Fibroblast of skin of abdomen (primary cell): ENCODE measurements at regions not wholly inside any gene's neighbourhood (a gene's known extent, or its start where the extent isn't known, plus 50 kb on each side); places are given as distances from the start of the nearest gene placed in this dataset.
A peak's percentile ranks its signal among the peaks of the same experiment; 100 is the strongest.

ENCODE experiments used
- DNase-seq: peaks from one replicate; pipeline ENCODE4 v3.0.0-alpha.2; 2013

- no peak for DNase-seq
Measured at GRCh38 chr12:58202933-58203718, 261.8 kb downstream of the ATP23 start.

DNA sequence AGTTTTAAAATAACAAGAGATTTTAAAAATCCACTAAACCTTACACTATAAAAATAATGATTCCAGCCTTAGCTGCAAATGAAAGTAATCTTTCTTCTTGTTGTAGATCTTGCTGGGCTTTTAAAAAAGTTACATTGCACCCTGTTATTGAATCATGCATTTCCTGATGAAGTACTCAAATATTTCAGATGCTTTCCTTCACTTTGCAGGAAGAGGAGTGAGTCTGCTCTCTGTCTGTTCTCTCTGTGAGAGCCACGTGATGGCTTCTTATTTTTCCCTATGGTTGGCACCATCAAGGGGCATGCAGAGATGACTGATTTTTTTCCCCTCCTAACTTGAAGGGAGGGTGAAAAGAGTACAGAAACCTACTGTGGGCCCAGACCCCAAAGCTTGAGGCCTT lies 262.7 kb downstream of the ATP23 start:
- peak; percentile 52 for DNase-seq

GRCh38 chr12:58206876-58207275 lies 265.5 kb downstream of the ATP23 start:
- DNase-seq = no peak

GRCh38 chr12:58211211-58211610 lies 269.8 kb downstream of the ATP23 start:
- DNase-seq = no peak

DNA sequence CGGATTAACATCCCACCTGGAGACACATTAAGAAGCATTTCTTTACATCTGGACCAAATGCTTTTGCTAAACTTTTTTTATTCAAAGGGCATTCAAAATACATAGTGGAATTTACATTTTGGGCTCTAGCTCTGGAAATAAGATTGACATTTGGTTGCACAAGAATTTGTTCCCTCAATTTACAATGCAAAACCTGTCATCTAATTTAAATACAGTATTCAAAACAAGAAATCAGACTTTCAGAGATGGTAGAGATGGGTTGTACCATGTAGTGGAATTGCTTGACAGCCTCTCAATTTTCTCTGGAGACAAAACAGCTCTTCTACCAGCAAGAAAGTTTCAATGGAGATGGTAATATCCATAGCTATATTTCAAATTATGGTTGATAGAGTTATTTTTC lies 275.8 kb downstream of the ATP23 start:
- no peak for DNase-seq

GRCh38 chr12:58224536-58225105 lies 283.3 kb downstream of the ATP23 start:
- no peak for DNase-seq

GRCh38 chr12:58225203-58225877 lies 284.0 kb downstream of the ATP23 start:
- no peak for DNase-seq

DNA sequence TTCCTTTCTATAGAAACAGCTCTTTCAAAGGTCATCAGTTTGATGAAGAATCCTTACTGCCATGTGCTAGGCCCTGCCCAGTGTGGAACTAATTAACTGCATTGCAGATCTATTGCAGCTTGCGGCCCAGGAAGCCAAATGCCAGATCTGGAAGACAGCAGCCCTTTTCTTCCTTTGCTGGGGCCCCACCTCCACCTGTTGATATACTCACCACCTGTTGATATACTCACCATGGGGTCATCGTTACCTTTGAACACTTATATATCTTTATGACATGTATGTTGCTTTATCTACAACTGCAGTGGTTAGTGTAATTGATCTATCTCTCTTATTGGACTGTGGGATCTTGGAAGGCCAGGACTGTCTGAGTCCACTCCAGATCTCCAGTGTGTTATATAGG lies 292.5 kb downstream of the ATP23 start:
- no peak for DNase-seq

DNA sequence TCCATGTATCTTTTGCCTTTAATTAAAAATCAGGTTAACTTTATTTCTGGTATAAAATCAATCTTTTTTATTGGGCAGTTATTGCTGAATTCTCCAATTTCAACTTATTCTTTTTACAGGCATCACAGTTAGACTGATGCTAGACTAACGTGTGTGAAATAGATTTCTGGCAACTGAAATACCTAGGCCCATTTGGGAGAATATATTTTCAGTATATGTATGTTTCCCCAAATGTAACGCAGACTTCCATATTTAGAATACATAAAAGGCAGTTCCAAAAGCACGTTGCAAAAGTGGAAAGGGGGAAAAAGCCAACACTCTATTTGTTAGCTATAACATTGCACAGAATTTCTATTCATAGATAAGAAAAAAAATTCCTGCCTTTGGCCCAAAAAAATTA lies 297.0 kb downstream of the ATP23 start:
- no peak for DNase-seq

DNA sequence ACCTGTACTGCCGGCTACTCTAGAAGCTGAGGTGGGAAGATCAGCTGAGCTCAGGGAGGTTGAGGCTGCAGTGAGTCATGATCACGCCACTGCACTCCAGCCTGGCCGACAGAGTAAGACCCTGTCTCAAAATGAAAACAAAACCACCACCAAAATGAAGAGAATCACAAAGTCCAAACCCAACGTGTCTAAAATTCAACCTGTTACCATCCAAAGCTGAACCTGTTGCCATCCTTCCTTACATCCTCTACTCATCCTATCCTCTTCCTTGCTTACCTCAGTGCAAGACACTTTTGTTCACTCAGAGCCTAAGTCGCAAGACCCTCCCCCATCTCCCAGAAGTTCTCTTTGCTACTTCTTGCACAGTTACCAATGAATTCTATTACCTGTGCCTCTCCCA lies 299.7 kb downstream of the ATP23 start:
- DNase-seq = no peak

GRCh38 chr12:58242796-58243630 lies 301.6 kb downstream of the ATP23 start:
- DNase-seq = peak; percentile 22

- DNase-seq = no peak
Measured at GRCh38 chr12:58247633-58248032, 306.3 kb downstream of the ATP23 start.

DNA sequence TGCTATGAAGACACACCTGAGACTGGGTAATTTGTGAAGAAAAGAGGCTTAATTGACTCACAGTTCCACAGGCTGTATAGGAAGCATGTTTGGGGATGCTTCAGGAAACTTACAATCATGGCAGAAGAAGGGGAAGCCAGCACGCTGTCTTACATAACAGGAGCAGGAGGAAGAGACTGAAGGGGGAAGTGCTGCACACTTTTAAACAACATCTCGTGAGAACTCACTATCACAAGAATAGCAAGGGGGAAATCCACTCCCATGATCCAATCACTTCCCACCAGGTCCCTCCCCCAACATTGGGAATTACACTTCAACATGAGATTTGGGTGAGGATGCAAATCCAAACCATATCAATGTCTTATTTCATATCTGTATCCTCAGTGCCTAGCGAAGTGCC lies 307.2 kb downstream of the ATP23 start:
- DNase-seq = no peak

DNA sequence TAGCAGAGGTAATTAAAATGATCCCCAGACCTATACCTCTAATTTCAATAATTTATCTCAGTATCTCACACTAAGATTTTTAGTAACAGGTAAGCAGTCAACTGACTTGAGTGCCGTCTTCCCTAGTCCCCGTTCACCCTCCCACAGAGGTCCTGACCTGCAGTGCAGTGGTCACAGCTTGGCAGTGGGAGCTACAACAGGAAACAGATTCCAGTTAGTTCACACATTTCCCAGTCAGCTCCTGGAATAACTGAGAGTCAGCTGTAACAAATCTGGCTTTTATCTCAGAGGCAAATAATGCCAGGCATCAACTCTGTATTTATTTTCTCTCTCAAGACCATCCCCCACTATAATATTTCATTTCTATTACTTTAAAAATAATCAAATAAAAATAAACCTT lies 308.2 kb downstream of the ATP23 start:
- no peak for DNase-seq

DNA sequence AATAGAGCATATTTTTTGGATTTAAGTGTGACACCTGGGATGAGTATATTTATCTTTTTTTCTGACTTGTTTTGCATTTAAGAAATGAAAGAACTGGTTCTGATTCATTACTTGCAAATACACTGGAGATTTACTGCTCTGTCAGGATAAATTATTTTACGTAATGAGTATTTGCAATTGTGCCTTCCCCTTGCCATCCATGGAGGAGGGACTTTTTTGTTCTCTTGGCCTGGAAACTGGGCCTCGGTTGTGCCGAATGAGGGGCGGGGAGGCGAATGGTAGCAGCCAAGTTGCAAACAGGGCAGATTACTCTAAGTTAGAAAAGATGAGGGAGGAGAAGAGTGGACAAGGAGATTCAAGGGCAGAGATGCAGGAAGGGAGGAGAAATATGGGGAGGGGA lies 308.7 kb downstream of the ATP23 start:
- DNase-seq = no peak

DNA sequence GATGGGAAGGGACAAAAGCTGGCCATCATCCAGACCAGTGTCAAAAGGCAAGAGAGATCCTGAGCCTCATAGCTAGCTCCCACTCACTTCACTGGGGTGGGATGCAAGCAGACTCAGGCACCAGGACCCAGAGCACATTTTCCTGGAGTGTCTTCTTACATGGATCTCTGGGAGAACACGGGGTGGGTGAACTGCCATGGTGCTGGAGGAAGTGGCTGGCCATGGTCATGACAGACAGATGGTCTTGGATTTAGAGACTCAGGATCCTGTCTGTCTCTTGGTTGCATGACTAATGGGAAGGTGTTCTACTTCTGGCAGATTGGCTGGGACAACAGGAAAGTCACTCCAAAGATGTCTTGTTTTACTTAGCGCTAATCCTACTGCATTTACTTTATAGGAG lies 311.5 kb downstream of the ATP23 start:
- no peak for DNase-seq

GRCh38 chr12:58253663-58254062 lies 312.3 kb downstream of the ATP23 start:
- no peak for DNase-seq

- no peak for DNase-seq
Measured at GRCh38 chr12:58254463-58255100, 313.2 kb downstream of the ATP23 start.

GRCh38 chr12:58262796-58263195 lies 321.4 kb downstream of the ATP23 start:
- DNase-seq = no peak

DNA sequence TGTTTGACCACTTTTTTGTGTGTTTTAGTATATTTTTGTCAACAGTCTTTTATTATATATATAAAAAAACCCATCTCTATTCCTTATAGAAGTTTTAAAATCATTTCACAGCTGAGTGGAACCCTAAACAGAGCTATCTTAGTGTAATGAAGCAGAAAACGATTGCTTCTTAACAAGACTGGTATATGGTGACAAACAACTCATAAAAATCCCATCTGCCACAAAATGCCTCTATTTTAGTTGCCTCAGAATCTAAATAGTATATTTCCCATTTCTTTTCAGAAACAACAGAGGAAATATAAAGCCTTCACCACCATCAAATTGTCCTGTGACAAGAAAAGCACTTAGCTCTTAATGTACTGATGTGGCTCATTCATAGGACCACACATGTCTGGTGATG lies 322.4 kb downstream of the ATP23 start:
- no peak for DNase-seq

DNA sequence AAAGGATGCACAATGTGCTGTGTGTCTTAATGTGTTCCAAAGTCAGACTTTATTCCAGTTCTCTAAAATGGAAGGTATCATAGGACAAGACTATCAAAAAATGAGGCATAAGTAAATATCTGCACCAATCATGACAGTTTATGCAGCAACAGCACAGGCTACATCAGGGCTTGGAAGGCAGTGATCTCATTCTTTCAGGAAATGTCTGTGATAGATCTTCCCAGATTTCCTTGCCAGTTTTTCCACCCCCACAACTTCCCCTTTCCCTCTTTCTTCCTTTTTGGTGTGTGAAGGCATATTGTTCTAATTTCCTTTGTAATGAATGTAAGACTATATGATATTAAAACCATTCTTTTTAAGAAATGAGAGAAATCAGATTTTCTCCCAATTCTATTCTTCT lies 326.7 kb downstream of the ATP23 start:
- DNase-seq = peak; percentile 35

DNA sequence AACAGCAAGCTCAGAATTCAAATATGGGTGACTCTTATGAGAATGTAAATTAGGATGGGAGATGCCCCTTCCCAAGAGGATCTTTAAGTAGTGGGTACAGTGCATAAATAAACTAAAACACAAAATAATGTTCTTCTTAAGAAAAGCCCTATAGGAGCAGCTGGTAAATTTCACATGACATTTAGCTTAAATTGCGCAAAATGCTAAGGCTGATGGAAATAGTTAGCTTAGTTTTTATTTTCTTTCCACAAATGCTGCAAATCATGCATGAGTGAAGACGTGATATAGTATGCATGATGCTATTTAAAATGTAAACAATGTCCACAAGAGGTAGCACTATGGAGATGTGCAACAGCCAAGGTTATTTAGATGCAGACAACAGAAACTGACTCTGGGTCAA lies 328.1 kb downstream of the ATP23 start:
- DNase-seq = no peak
